ENCODE measurements at regions not wholly inside any gene's neighbourhood (a gene's known extent, or its start where the extent isn't known, plus 50 kb on each side); places are given as distances from the start of the nearest gene placed in this dataset.

- H3K4me1 ChIP-seq (ENCODE audit: control insufficient read depth, insufficient read depth, low read length, poor library complexity, severe bottlenecking) = no peaks in the 10 kb centered on the region
- Mint-ChIP-seq H3K4me1 (no peaks in the 10 kb centered on the region), H3K9me3 (peaks cover 3 to 21% (median 10%) of the 10 kb centered on the region in 7 donors), H3K36me3 (no peaks in the 10 kb centered on the region), H3K27ac (peak overlapping the region in 1 of 3 donors; percentile 26), H3K27me3 (no peaks in the 10 kb centered on the region), H3K4me3 (no peak overlapping the region)
- no peak for ATAC-seq (ENCODE audit: low read depth in 2 of 2)
- no peaks in the 10 kb centered on the region for H3K27me3 ChIP-seq (ENCODE audit: control insufficient read depth, insufficient read depth, low read length)
- H3K27ac ChIP-seq (ENCODE audit: insufficient read depth, low read length, poor library complexity, severe bottlenecking) = no peak overlapping the region
- H3K36me3 ChIP-seq (ENCODE audit: control insufficient read depth, insufficient read depth, low read length) = no peaks in the 10 kb centered on the region
- H3K4me3 ChIP-seq (ENCODE audit: low read depth, low read length) = no peak overlapping the region
- no peak for DNase-seq
- peaks cover 0 to 8% of the 10 kb centered on the region in 2 experiments for H3K9me3 ChIP-seq (ENCODE audit: control insufficient read depth in 2 of 2, low read length in 2 of 2)
These were observed 301.8 kb downstream of the ARL6IP6 start for GRCh38 chr2:153020201-153020600.

GRCh38 chr2:153005071-153005730 is 286.8 kb downstream of the ARL6IP6 start:
- no peaks in the 10 kb centered on the region for H3K36me3 Mint-ChIP-seq
- H3K4me1 Mint-ChIP-seq = no peaks in the 10 kb centered on the region
- H3K4me3 Mint-ChIP-seq = no peak overlapping the region
- H3K27me3 ChIP-seq (ENCODE audit: control insufficient read depth, insufficient read depth, low read length) = no peaks in the 10 kb centered on the region
- DNase-seq = no peak
- no peak overlapping the region for H3K27ac Mint-ChIP-seq
- no peaks in the 10 kb centered on the region for H3K27me3 Mint-ChIP-seq
- no peak overlapping the region for H3K4me3 ChIP-seq (ENCODE audit: low read depth, low read length)
- peaks cover 0 to 4% (median 0%) of the 10 kb centered on the region in 7 donors for H3K9me3 Mint-ChIP-seq
- H3K27ac ChIP-seq (ENCODE audit: insufficient read depth, low read length, poor library complexity, severe bottlenecking) = no peak overlapping the region
- no peak for ATAC-seq (ENCODE audit: low read depth in 2 of 2)
- no peaks in the 10 kb centered on the region for H3K4me1 ChIP-seq (ENCODE audit: control insufficient read depth, insufficient read depth, low read length, poor library complexity, severe bottlenecking)
- H3K36me3 ChIP-seq (ENCODE audit: control insufficient read depth, insufficient read depth, low read length) = no peaks in the 10 kb centered on the region
- H3K9me3 ChIP-seq (ENCODE audit: control insufficient read depth in 2 of 2, low read length in 2 of 2) = no peaks in the 10 kb centered on the region

DNA sequence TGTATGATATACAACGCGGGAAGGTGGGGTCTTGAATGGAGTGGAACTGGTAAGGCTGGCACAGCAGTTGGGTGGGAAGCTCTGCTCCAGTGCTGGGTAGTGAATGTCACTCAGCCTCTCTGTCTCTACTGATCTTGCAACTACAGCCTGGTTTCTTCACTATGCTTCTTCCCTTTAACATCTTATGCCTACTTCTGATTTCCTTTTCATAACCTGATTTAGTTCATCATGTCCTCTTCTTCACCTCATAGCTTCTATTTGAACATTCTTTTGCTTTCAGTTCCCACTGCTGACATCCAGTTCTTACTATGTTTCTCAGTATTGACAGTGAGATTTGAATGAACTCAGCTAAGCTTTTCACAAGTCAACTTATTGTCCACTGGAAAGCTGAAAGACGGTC is 286.2 kb downstream of the ARL6IP6 start:
- no peaks in the 10 kb centered on the region for H3K9me3 ChIP-seq (ENCODE audit: control insufficient read depth in 2 of 2, low read length in 2 of 2)
- ATAC-seq (ENCODE audit: low read depth in 2 of 2) = no peak
- no peak overlapping the region for H3K4me3 Mint-ChIP-seq
- H3K4me1 ChIP-seq (ENCODE audit: control insufficient read depth, insufficient read depth, low read length, poor library complexity, severe bottlenecking) = no peaks in the 10 kb centered on the region
- H3K27ac Mint-ChIP-seq = no peak overlapping the region
- H3K4me3 ChIP-seq (ENCODE audit: low read depth, low read length) = no peak overlapping the region
- no peaks in the 10 kb centered on the region for H3K36me3 ChIP-seq (ENCODE audit: control insufficient read depth, insufficient read depth, low read length)
- peaks cover 0 to 4% (median 0%) of the 10 kb centered on the region in 7 donors for H3K9me3 Mint-ChIP-seq
- no peaks in the 10 kb centered on the region for H3K27me3 Mint-ChIP-seq
- H3K27ac ChIP-seq (ENCODE audit: insufficient read depth, low read length, poor library complexity, severe bottlenecking) = no peak overlapping the region
- H3K27me3 ChIP-seq (ENCODE audit: control insufficient read depth, insufficient read depth, low read length) = no peaks in the 10 kb centered on the region
- no peaks in the 10 kb centered on the region for H3K36me3 Mint-ChIP-seq
- no peak for DNase-seq
- no peaks in the 10 kb centered on the region for H3K4me1 Mint-ChIP-seq

DNA sequence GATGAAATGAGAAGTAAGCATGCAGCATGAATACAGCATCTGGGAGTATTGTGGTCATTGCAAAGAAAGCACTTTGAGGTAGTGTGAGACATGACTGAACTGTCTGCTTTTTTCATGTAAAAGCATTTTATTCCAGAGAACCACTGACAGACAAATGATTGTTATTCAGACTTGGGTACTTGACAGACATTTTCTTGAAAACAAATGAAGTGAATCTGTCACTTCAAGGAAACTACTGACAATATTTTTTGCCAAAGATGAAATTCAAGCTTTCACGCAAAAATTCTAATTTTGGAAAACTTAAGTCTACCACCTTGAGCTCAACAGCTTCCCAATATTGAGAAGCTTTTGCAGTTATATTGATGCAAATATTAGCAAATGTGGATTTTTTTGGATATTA is 255.7 kb downstream of the ARL6IP6 start:
- Histone ChIP-seq H3K27ac (ENCODE audit: insufficient read depth, low read length, poor library complexity, severe bottlenecking) (no peak overlapping the region), H3K9me3 (ENCODE audit: control insufficient read depth in 2 of 2, low read length in 2 of 2) (peaks cover 0 to 7% of the 10 kb centered on the region in 2 experiments), H3K36me3 (ENCODE audit: control insufficient read depth, insufficient read depth, low read length) (no peaks in the 10 kb centered on the region), H3K27me3 (ENCODE audit: control insufficient read depth, insufficient read depth, low read length) (no peaks in the 10 kb centered on the region), H3K4me3 (ENCODE audit: low read depth, low read length) (no peak overlapping the region), H3K4me1 (ENCODE audit: control insufficient read depth, insufficient read depth, low read length, poor library complexity, severe bottlenecking) (no peaks in the 10 kb centered on the region)
- ATAC-seq (ENCODE audit: low read depth in 2 of 2) (no peak), DNase-seq (no peak)
- Mint-ChIP-seq H3K27ac (no peak overlapping the region), H3K9me3 (peaks cover 0 to 11% (median 3%) of the 10 kb centered on the region in 7 donors), H3K4me3 (no peak overlapping the region), H3K36me3 (no peaks in the 10 kb centered on the region), H3K27me3 (no peaks in the 10 kb centered on the region), H3K4me1 (no peaks in the 10 kb centered on the region)

DNA sequence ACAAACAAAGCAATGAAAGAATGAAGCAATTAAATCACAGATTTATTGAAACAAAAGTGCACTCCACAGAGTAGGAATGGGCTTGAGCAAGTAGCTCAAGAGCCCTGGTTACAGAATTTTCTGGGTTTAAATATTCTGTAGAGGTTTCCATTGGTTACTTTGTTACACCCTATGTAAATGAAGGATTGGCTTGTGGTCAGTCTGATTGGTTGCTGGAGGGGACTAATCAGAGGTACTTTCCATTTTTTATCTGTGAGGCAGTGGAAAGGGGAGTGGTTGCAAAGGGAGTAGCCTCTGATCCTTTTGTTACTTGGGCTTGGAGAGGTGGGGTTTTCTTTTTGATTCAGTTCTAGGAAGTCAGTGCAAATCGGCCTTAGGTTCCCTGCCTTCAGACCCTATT is 253.3 kb downstream of the ARL6IP6 start:
- ATAC-seq (ENCODE audit: low read depth in 2 of 2) = no peak
- H3K4me1 ChIP-seq (ENCODE audit: control insufficient read depth, insufficient read depth, low read length, poor library complexity, severe bottlenecking) = no peaks in the 10 kb centered on the region
- peaks cover 0 to 14% (median 4%) of the 10 kb centered on the region in 7 donors for H3K9me3 Mint-ChIP-seq
- H3K36me3 Mint-ChIP-seq = no peaks in the 10 kb centered on the region
- H3K36me3 ChIP-seq (ENCODE audit: control insufficient read depth, insufficient read depth, low read length) = no peaks in the 10 kb centered on the region
- no peak overlapping the region for H3K27ac Mint-ChIP-seq
- no peaks in the 10 kb centered on the region for H3K27me3 ChIP-seq (ENCODE audit: control insufficient read depth, insufficient read depth, low read length)
- no peak overlapping the region for H3K27ac ChIP-seq (ENCODE audit: insufficient read depth, low read length, poor library complexity, severe bottlenecking)
- H3K9me3 ChIP-seq (ENCODE audit: control insufficient read depth in 2 of 2, low read length in 2 of 2) = peaks cover 0 to 10% of the 10 kb centered on the region in 2 experiments
- no peak overlapping the region for H3K4me3 Mint-ChIP-seq
- H3K4me3 ChIP-seq (ENCODE audit: low read depth, low read length) = no peak overlapping the region
- DNase-seq = no peak
- H3K27me3 Mint-ChIP-seq = no peaks in the 10 kb centered on the region
- H3K4me1 Mint-ChIP-seq = no peaks in the 10 kb centered on the region

DNA sequence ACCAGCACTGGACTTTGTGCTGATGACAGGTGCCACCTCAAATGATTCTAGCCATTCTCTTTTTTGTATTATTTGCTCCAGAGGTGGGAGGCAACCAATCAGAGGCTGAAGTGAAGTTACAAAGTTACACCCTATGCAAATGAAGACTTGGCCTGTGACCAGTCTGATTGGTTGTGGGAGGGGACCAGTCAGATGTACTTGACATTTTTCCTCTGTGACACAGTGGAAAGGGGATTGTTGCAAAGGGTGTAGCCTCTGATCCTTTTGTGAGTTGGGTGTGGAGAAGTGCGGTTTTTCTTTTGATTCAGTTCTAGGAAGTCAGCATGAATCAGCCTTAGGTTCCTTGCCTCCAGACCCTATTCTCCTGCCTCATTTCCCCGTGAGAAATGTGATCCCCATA is 244.0 kb downstream of the ARL6IP6 start:
- H3K36me3 ChIP-seq (ENCODE audit: control insufficient read depth, insufficient read depth, low read length) = no peaks in the 10 kb centered on the region
- H3K9me3 Mint-ChIP-seq = peaks cover 0 to 6% (median 0%) of the 10 kb centered on the region in 7 donors
- DNase-seq (no peak), ATAC-seq (ENCODE audit: low read depth in 2 of 2) (no peak)
- no peaks in the 10 kb centered on the region for H3K27me3 ChIP-seq (ENCODE audit: control insufficient read depth, insufficient read depth, low read length)
- peaks cover 4% of the 10 kb centered on the region for H3K27me3 Mint-ChIP-seq
- H3K4me1 ChIP-seq (ENCODE audit: control insufficient read depth, insufficient read depth, low read length, poor library complexity, severe bottlenecking) = no peaks in the 10 kb centered on the region
- H3K4me3 ChIP-seq (ENCODE audit: low read depth, low read length) = no peak overlapping the region
- H3K36me3 Mint-ChIP-seq = no peaks in the 10 kb centered on the region
- H3K27ac Mint-ChIP-seq = no peak overlapping the region
- H3K4me1 Mint-ChIP-seq = no peaks in the 10 kb centered on the region
- no peak overlapping the region for H3K4me3 Mint-ChIP-seq
- no peaks in the 10 kb centered on the region for H3K9me3 ChIP-seq (ENCODE audit: control insufficient read depth in 2 of 2, low read length in 2 of 2)
- no peak overlapping the region for H3K27ac ChIP-seq (ENCODE audit: insufficient read depth, low read length, poor library complexity, severe bottlenecking)

- peaks cover 0 to 6% (median 0%) of the 10 kb centered on the region in 7 donors for H3K9me3 Mint-ChIP-seq
- no peak for DNase-seq
- peaks cover 4% of the 10 kb centered on the region for H3K27me3 Mint-ChIP-seq
- ATAC-seq (ENCODE audit: low read depth in 2 of 2) = no peak
- no peak overlapping the region for H3K4me3 Mint-ChIP-seq
- no peaks in the 10 kb centered on the region for H3K27me3 ChIP-seq (ENCODE audit: control insufficient read depth, insufficient read depth, low read length)
- no peaks in the 10 kb centered on the region for H3K36me3 ChIP-seq (ENCODE audit: control insufficient read depth, insufficient read depth, low read length)
- H3K4me1 ChIP-seq (ENCODE audit: control insufficient read depth, insufficient read depth, low read length, poor library complexity, severe bottlenecking) = no peaks in the 10 kb centered on the region
- no peaks in the 10 kb centered on the region for H3K36me3 Mint-ChIP-seq
- no peak overlapping the region for H3K4me3 ChIP-seq (ENCODE audit: low read depth, low read length)
- no peak overlapping the region for H3K27ac Mint-ChIP-seq
- no peak overlapping the region for H3K27ac ChIP-seq (ENCODE audit: insufficient read depth, low read length, poor library complexity, severe bottlenecking)
- H3K9me3 ChIP-seq (ENCODE audit: control insufficient read depth in 2 of 2, low read length in 2 of 2) = no peaks in the 10 kb centered on the region
- no peaks in the 10 kb centered on the region for H3K4me1 Mint-ChIP-seq
These were observed 242.9 kb downstream of the ARL6IP6 start for GRCh38 chr2:152961351-152961750.

GRCh38 chr2:152950126-152950525 is 231.7 kb downstream of the ARL6IP6 start:
- ATAC-seq (ENCODE audit: low read depth in 2 of 2) (no peak), DNase-seq (no peak)
- no peak overlapping the region for H3K4me3 ChIP-seq (ENCODE audit: low read depth, low read length)
- Mint-ChIP-seq H3K27ac (no peak overlapping the region), H3K4me3 (no peak overlapping the region), H3K27me3 (no peaks in the 10 kb centered on the region), H3K36me3 (no peaks in the 10 kb centered on the region), H3K9me3 (peaks cover 0 to 3% (median 0%) of the 10 kb centered on the region in 7 donors), H3K4me1 (no peaks in the 10 kb centered on the region)
- no peaks in the 10 kb centered on the region for H3K9me3 ChIP-seq (ENCODE audit: control insufficient read depth in 2 of 2, low read length in 2 of 2)
- H3K27me3 ChIP-seq (ENCODE audit: control insufficient read depth, insufficient read depth, low read length) = no peaks in the 10 kb centered on the region
- no peaks in the 10 kb centered on the region for H3K36me3 ChIP-seq (ENCODE audit: control insufficient read depth, insufficient read depth, low read length)
- no peaks in the 10 kb centered on the region for H3K4me1 ChIP-seq (ENCODE audit: control insufficient read depth, insufficient read depth, low read length, poor library complexity, severe bottlenecking)
- no peak overlapping the region for H3K27ac ChIP-seq (ENCODE audit: insufficient read depth, low read length, poor library complexity, severe bottlenecking)

Measured in CD4-positive, CD25-positive, alpha-beta regulatory T cell (primary cell).